SKM-1 (cell line): ENCODE measurements at regions not wholly inside any gene's neighbourhood (a gene's known extent, or its start where the extent isn't known, plus 50 kb on each side); places are given as distances from the start of the nearest gene placed in this dataset.
"Not testable (repeated sequence)": the region's sequence is repeated elsewhere in the genome, so short reads cannot be mapped to it uniquely, and the experiment has no call there.

ENCODE experiments used
- DNase-seq: peaks from one replicate; lab custom pipeline; 2025; ENCODE audit not compliant: unreplicated experiment; lab: John Stamatoyannopoulos, UW

DNA sequence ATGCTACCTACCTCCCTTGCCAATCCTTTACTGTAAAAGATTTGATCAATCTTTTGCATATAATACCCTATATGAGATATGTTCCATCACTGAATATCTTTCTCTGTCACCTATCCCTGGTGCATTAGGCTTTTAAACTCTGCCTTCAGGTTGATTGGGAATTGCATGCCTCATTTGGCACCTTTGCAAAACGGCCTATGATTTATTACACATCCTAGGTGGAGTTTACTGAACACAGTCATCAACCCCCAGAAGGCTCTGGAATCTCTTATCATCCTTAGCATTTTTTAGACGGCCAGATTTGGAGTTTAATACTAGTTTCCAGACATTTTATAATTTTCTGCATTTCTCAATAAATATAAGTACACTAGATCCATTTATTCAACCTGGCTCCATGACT is 448.4 kb upstream of the SLC10A2 start:
- DNase-seq, result no peak

DNA sequence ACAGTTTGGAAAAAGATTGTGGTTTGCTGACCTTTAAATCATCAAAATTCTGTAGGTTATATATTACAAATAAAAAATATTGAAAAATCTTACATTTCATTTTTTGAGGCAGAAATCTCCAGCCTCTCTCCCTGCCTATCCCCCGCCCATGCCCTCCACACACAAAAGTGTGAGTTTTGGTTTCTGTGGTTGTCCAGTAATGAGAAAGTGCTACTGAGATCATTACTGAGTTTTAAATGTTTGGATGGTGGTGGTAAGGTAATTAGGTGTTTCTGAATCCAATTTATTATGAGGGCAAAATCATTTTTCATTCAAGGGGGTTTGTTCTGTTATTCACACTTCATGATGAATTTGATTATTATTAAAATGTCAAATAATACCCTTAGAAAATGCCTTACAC is 448.0 kb upstream of the SLC10A2 start:
- no peak for DNase-seq

DNA sequence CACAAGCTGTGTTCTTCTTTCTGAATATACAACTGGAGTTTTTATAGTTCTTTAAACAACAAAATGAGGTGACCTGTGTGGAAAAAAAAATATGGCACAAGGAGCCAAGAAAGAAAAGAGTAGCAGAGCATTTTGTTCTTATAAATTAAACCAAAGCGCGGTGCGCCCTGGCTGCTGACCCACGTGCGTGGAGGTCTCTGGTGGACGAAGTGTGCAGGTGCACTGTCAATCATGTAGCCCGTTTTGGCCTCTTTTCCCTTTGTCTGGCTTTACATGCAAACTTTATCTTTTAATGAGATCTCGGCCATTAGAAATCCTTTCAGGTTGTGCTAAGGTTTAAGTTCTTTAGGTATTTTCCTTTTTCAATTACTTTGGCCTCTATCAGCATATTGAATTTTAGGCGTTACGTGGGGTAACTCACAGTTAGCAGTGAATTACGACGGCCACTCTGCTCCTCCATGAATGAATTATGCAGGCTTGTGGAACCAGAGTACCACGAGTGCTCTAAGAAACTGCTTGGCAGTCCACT is 443.9 kb upstream of the SLC10A2 start:
- no peak for DNase-seq

DNA sequence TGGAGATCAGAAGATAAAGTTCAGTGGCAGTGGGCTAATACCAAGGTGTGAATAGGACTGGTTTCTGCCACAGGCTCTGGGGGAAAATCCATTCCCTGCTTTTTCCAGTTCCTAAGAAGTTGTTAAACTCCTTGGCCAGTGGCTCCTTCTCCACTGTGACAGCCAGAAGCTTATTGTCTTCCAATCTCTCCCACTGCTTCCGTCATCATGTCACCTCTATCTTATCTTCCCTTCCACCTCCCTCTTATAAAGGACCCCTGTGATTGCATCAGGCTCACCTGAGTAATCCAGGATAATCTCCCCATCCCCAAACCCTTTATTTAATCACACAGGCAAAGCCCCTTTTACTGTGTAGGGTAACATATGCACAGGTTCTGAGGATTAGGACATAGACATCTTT is 431.2 kb upstream of the SLC10A2 start:
- DNase-seq, result no peak

DNA sequence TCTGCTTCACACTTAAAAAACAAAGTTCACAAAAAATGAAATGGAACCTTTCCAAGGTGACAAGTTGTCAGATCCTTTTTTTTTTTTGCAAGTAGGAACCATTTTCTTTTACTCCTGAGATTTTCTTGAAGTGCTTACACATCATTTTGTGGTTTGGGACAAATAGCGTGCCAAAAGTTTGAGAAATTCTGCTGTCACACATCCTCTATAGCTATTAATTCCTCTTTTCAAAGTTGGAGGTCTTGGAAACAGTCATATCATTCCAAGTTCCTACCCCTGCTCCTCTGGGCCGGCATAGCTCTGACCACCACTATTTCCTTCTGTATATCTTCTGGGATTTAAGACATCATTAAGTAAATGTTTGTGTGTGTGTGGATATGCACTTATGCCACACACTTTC is 421.6 kb upstream of the SLC10A2 start:
- no peak for DNase-seq

DNA sequence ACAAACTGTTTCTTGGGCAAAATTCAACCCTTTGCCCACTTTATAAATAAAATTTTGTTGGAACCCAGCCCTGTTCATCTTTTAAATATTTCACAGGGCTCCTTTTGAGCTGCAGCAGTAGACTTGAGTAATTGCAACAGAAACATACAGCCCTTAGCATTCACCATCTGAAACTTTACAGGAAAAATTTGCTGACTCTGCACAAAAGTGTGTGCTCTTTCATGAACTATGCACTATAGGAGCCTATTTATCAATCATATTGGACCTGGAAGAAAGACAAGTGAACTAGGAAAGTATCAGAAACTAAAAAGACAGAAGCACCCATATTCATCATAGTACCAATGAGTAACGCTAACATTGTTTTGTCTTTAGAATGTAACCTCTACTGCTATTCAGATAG is 406.9 kb upstream of the SLC10A2 start:
- no peak for DNase-seq

DNA sequence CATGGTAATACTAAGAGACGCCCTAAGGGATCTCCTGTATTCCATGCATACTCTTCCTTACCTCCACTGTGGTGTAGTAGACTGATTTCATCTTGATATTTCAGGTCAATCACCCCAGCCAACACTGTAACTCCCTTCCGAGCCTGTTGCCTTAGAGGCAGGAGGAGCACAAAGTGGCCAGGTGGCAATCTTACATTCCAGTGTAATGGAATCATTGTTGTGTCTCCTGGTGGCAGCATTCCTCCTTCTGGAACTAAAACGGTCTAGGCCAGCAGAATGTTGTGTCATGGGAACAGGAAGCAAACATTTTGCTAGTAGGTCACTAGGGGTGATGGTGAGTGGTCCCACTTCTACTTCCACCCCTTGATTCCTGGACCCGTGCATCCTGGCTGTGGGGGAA is 405.7 kb upstream of the SLC10A2 start:
- DNase-seq, result no peak

DNA sequence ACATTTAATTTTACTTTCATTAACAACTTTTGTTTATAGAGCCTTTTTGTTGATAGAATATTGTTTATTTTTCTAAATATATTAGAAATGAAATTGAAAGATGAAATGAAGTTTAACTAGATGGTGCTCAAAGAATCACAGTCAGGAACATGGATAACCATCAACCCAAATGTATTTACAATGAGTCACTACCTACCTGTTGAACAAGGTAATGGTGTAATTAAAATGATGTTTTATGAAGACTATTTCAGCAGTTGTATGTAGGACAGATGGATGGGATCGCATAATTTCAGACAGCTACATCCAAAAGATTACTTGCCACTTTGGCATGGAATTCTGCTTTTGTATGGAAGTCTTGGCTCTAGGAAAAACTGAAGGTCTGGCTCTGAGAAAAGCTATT is 403.6 kb upstream of the SLC10A2 start:
- no peak for DNase-seq

DNA sequence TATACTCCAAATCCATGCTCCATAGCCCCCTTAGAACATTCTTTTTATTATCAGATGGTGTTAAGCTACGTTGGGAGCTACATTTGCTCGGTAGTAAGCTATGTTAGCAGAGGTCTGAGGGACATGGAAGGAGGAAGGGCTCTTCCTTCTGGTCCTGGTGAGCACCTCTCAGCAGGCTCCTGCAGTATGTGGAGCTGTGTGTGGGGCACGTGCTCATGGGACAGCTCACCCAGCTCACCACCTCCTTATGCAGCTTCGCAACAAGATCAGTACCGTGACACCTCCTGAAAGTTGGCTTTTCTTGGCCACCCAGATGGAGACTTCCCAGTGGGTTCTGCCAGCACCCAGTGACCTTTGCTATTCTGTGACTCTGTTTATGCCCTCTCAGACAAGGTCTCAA is 400.5 kb upstream of the SLC10A2 start:
- no peak for DNase-seq

DNA sequence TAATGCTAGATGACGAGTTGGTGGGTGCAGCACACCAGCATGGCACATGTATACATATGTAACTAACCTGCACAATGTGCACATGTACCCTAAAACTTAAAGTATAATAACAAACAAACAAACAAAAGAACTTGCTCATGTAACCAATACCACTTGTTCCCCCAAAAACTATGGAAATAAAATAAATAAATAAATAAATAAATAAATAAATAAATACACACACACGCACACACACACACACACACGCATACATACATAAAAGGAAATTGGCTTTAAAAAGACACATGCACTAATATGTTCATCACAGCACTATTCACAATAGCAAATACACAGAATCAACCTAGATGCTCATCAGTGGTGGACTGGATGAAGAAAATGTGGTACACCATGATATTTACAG is 394.0 kb upstream of the SLC10A2 start:
- DNase-seq, result not testable (repeated sequence)

DNA sequence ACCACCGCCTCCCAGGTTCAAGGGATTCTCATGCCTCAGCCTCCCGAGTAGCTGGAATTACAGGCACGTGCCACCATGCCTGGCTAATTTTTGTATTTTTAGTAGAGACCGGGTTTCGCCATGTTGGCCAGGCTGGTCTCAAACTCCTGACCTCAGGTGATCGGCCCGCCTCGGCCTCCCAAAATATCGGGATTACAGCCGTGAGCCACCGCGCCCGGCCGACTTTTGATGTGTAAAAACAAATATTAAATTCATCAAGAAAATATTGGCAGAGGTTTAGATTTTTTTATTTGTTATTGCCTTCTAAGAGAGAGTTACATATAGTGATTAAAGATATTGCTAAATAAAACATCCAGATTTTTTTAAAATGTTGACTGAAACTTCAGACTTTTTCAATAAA is 390.8 kb upstream of the SLC10A2 start:
- DNase-seq, result not testable (repeated sequence)

DNA sequence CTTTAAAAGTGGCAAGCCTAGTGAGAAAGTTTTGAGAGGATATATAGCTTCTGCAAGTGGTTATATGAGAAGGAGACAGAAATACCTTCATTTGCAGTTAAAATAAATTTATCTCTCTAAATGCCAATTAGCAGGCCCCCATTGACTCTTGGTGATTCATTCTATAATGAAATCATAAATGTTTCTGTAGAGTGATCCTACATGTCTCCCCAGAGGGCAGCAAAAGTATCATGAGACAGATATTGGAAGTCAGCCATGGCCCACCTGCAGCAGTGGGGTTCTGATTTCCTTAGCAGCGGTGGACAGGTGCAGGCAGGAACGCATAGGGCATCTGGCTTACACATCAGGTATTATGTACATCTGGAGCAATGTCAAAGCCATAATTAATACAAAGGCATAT is 385.4 kb upstream of the SLC10A2 start:
- DNase-seq, result no peak

DNA sequence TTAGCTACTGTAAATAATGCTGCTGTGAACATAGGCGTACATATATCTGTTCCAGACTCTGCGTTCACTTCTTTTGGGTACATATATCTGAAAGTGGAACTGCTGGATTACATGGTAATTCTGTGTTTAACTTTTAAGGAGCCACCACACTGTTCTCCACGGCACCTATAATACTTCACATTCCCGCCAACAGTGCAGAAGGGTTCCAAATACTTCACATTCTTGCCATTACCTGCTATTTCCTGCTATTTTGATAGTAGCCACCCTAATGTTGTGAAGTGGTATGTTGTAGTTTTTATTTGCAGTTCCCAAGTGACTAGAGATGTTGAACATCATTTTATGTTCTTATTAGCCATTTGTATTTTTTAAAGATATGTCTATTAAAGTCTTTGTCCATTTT is 377.4 kb upstream of the SLC10A2 start:
- no peak for DNase-seq

DNA sequence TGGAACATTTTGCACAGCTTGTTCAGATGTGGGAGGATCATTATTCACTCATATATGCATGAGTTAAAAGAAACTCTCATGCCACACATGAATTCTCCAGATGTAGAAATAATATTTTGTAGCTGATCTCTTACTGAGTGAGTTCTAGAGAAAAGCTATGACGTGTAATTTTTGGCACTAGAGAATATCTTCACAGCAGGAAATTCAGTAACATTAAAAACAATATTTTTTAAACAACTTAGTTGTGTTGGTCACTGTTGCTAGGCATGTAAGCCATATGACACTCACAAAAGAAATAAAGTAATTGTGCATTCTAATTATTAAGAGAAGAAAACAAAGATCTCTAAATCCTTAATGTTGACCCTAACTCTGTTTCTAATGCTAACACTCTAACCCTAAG is 371.4 kb upstream of the SLC10A2 start:
- DNase-seq, result no peak

DNA sequence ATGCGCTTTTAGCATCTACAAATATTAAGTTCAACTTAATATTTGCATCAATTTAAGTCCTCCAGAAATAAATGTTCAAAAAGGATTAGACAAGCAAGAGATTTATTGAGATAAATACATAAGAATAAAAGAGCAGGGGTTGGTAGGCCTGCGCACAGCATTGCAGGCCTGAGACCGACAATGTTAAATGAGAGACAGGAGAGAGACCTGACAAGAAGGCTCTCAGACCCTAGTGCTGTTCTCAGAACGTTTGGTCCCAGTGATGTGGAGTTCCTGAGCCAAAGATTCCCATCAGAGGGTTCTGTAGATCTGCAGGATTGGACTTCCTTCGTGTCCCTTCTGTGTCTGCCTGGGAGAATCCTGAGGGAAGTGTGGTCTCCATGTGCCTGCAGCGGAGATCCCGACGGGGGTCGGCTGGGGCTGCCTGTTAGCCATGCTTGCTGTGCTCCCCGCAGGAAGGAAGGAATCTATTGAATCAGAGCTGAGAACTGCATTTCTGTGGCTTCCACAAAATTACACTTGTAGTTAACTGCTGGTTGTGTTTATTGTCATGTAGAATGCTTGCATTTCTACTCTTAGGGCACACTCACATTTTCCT is 369.9 kb upstream of the SLC10A2 start:
- no peak for DNase-seq

DNA sequence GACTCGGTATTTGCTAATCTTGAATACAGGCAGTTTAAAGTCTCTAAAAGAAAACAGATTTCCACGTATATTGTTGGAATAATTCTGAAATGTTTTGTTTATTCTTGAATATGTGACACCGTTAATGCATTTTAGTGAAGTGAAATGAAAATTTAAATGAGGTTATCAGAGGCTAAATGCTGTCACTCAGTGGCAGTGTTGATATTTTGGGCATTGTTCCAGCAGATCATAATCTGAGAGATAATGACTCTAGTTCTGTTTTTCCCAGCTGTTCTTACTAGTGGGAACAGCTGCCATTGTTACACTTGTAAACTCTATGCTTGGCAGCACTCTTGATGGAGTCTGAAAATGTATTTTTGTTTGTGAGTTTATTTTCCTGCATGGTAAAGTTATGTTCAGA is 365.6 kb upstream of the SLC10A2 start:
- no peak for DNase-seq

DNA sequence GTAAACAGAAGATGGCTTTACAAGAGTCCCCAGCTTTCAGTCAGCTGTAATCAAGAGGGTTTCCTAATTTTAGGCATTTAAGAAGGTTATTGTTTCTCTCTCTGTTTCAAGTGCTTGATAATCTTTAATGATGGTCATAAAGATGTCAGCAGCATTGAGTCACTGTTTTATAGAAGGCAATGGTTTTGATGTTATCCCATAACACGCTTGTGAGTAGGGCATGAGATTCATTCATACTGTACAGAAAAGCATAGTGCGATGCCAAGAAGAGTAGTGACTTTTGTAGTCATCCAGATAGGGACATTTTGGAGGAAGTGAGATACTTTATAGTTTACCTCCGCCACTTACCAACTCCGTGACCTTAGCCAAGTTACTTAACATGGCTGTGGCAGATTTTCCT is 364.2 kb upstream of the SLC10A2 start:
- no peak for DNase-seq

DNA sequence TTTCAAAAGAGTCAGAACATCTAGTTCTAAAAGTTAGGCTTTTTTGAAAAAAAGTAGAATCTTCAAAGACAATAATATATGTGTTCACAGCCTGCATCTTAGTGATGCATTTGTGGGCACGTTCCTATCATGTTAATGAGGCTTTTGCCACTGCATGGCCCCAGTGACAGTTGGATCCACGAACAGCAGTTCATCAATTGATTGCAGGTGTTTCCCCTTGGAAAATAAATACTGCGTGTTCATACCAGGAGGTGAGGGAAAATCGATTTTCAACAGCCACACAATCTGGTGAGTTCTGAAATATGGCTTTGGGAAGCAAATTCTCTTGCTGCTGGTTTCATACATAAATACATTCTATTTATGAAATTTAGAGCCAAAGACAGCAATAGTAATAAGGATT is 343.8 kb upstream of the SLC10A2 start:
- no peak for DNase-seq

DNA sequence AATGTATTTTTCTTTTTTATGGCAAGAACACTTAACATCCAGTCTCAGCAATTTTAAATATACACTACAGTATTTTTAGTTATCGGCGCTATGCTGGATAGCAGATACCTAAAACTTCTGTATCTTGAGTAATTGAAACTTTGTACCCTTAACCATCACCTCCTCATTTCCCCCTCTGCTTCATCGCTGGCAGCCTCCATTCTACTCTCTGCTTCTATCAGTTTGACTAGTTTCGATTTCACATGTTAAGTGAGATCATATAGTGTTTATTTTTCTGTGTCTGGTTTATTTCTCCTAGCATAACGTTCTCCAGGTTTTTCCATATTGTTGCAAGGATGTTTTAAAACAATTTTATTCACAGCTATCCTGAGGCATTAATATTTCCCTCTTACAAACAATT is 340.8 kb upstream of the SLC10A2 start:
- DNase-seq, result no peak

DNA sequence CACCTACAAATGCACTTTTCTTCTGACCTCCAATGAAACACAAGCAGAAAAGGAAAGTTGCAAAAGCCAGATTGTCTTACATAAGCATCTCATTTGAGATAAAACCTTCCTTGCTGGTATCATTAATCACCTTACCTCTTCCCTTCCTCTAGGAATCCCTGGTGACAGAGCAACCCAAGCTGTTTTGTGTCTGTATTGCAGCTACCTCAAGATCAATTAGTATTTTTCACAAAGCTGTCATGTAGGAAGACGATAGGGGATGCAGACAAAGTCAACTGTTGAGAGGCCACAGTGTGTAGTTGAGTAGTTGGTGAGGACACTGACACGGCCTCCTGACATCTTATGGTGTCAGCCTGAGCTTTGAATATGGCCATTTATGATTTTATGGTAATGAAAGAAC is 339.1 kb upstream of the SLC10A2 start:
- DNase-seq, result no peak

DNA sequence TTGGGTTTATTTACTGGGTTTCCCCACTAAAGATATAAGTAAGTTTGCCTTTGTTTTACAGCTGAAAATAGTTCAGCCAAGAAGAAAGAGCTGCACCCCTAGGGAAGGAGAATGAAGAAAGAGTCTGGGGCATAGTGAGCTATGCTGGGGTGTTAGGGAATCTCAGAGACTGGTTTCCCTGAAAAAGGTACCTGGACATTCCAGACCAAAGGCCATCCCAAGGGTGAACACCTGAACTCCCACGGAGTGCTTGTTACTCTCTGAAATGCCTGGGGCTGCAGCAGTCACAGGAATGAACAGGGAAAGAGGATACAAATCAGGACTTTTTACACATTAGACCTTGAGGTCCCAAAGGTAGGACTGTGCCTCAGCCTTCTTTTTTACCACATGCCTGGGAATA is 337.6 kb upstream of the SLC10A2 start:
- DNase-seq, result no peak

DNA sequence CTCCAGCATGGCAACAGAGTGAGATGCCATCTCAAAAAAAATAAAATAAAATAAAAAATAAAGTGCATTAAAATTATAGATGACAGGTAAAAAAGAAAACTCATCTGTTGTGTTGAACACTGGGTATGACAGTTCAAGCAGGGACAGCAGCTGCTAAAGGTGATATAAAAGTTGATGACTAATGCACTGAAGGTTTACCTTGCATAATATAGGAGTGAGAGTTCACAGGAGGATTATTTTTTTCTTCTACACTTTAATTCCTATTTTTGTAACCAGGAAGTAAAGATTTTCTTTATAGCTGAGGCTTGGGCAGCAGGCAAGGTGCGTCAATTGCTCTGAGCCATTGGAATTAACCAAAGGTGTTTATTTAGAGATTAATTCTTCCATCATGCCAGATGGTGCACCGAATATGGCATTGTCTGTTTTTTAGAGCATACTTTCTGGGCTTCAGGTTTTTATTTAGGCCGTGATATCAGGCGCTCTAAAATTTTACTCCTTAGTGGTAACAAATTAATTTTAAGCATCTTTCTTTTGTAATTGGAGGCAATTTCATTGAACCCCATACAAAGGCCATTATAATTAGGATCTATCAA is 337.0 kb upstream of the SLC10A2 start:
- DNase-seq, result no peak

DNA sequence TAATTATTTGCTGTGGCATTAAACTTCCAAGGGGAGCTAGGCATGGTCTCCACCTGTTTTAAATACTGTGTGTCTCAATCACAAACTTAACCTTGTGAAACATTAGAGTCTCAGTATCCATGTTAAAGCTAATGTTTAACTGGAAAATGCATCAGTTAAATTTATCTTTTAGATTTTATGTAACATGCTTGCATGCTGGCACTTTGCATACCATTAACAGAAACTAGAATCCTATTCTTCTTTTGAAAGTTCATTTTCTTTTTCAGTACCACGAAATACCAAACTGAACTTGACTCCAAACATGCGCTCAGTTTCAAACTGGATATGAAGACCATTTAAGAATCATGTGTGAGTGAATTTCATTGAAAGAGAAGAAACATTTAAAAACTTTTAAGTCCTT is 328.9 kb upstream of the SLC10A2 start:
- no peak for DNase-seq
